K562 (cell line): ENCODE measurements at regions not wholly inside any gene's neighbourhood (a gene's known extent, or its start where the extent isn't known, plus 50 kb on each side); places are given as distances from the start of the nearest gene placed in this dataset.

ENCODE experiments used
- ATAC-seq: fragments of 200-7000 bp; cut with Tn5 transposase; 3 replicates; pipeline ENCODE4 v1.9.1; 2020; ENCODE audit warnings: moderate library complexity
- BruUV-seq: library from RNA; stranded (reverse); fragments of 400-500 nt; replicated peaks from 2 replicates; lab custom pipeline; 2021; lab: Mats Ljungman, UMichigan
- CTCF ChIA-PET: fragments of 300-600 bp; formaldehyde crosslinking; extraction: SDS; loops from one replicate; lab custom pipeline; 2021; ENCODE audit warnings: low intra/inter-chr PET ratio; lab: Yijun Ruan, JAX
- POLR2A ChIA-PET: fragments of 300-600, 350-650 bp; sonication (Branson Sonifier 250); formaldehyde crosslinking; extraction: SDS; loops from one replicate; lab custom pipeline; 2021; ENCODE audit warnings: antibody characterized with exemption, inconsistent platforms; lab: Yijun Ruan, JAX
- DNase-seq, 4 experiments: peaks; one replicate each; pipeline versions ENCODE4 v3.0.0 to v3.0.0-alpha.2; 2011 to 2018; ENCODE audit warnings: low spot score in 3 of 4, mixed read lengths in 3 of 4; ENCODE audit errors: extremely low read depth in 1 of 4
- FAIRE-seq: peaks from 2 replicates; lab custom pipeline; 2011; peaks lifted over from hg19 to GRCh38; lab: Jason Lieb, UNC
- H2AFZ ChIP-seq: 2 replicates; pipeline ENCODE4 v1.6.0; 2011; ENCODE audit warnings: low read depth, low read length, control low read depth, inconsistent platforms
- H3K27ac ChIP-seq: fragments of 200-600 bp; 3 replicates; pipeline ENCODE4 v1.8.0; 2011; ENCODE audit warnings: low read depth, mild to moderate bottlenecking, control low read depth, inconsistent platforms, low read length, moderate library complexity, mixed read lengths; ENCODE audit errors: extremely low read depth
- H3K27me3 ChIP-seq, 2 experiments: fragments of 300-600 bp in 1 of 2; 2 replicates in 1 of 2; 3 replicates in 1 of 2; pipeline versions ENCODE4 v1.6.0 to v1.8.0; 2011; ENCODE audit warnings: inconsistent platforms in 2 of 2, low read length in 2 of 2, mild to moderate bottlenecking in 1 of 2, mixed read lengths in 1 of 2, moderate library complexity in 1 of 2; ENCODE audit not compliant: control insufficient read depth in 2 of 2, insufficient read depth in 2 of 2
- H3K36me3 ChIP-seq: fragments of 300-600 bp; 3 replicates; pipeline ENCODE4 v1.8.0; 2011; ENCODE audit warnings: mild to moderate bottlenecking, low read length, inconsistent platforms; ENCODE audit not compliant: control insufficient read depth, insufficient read depth
- H3K4me1 ChIP-seq, 2 experiments: fragments of 200-600 bp in 1 of 2; replicated peaks in 1 of 2; 2 replicates in 1 of 2; 3 replicates in 1 of 2; pipeline versions ENCODE4 v1.5.1 to v1.8.0; 2011; ENCODE audit warnings: inconsistent platforms in 2 of 2, low read length in 2 of 2, mild to moderate bottlenecking in 1 of 2, mixed read lengths in 1 of 2, moderate library complexity in 1 of 2; ENCODE audit not compliant: control insufficient read depth in 2 of 2, insufficient read depth in 2 of 2
- H3K4me2 ChIP-seq: 2 replicates; pipeline ENCODE4 v1.6.1; 2011; ENCODE audit warnings: low read length, control low read depth, inconsistent platforms, mixed read lengths; ENCODE audit not compliant: insufficient read depth
- H3K4me3 ChIP-seq: fragments of 200-600 bp; sonication (generic), shearing (Covaris generic); 2 replicates; pipeline ENCODE4 v1.5.1; 2016; ENCODE audit warnings: control low read depth, inconsistent platforms
- H3K79me2 ChIP-seq: fragments of 200-600 bp; 3 replicates; pipeline ENCODE4 v1.8.0; 2011; ENCODE audit warnings: low read length, inconsistent platforms; ENCODE audit not compliant: control insufficient read depth, insufficient read depth
- H3K9ac ChIP-seq, 2 experiments: 2 replicates each; pipeline versions ENCODE4 v1.6.0 to v1.6.1; 2011; ENCODE audit warnings: low read depth in 2 of 2, low read length in 2 of 2, control low read depth in 1 of 2, inconsistent platforms in 1 of 2, mild to moderate bottlenecking in 1 of 2, mixed read lengths in 1 of 2; ENCODE audit not compliant: insufficient read depth in 1 of 2
- H3K9me1 ChIP-seq: one replicate; pipeline ENCODE4 v1.6.0; 2011; ENCODE audit warnings: inconsistent platforms, mild to moderate bottlenecking, low read length, moderate library complexity; ENCODE audit not compliant: control insufficient read depth, insufficient read depth
- H3K9me3 ChIP-seq: replicated peaks from 2 replicates; pipeline ENCODE4 v1.5.1; 2011; ENCODE audit warnings: low read depth, low read length, inconsistent platforms; ENCODE audit not compliant: control insufficient read depth, insufficient read depth
- H4K20me1 ChIP-seq: replicated peaks from 2 replicates; pipeline ENCODE4 v1.6.1; 2011; ENCODE audit warnings: low read length, inconsistent platforms, mixed read lengths; ENCODE audit not compliant: control insufficient read depth, insufficient read depth
- MEF2A ChIP-seq: IDR thresholded peaks from 2 replicates; pipeline ENCODE4 v1.6.1; 2011; ENCODE audit warnings: low read depth, mild to moderate bottlenecking, low read length, moderate library complexity; ENCODE audit not compliant: control insufficient read depth
- POU5F1 ChIP-seq: fragments of 150-350 bp; IDR thresholded peaks from 2 replicates; pipeline ENCODE4 v1.6.1; 2014; ENCODE audit warnings: borderline replicate concordance, low read length, low read depth, mild to moderate bottlenecking; ENCODE audit not compliant: partially characterized antibody
- SREBF1 ChIP-seq: fragments of 150-350 bp; IDR thresholded peaks from 2 replicates; pipeline ENCODE4 v1.6.1; 2014; ENCODE audit warnings: antibody characterized with exemption, low read depth, low read length, borderline replicate concordance
- ZBTB40 ChIP-seq, 2 experiments: fragments of 450-650 bp in 1 of 2; sonication (generic) in 1 of 2; formaldehyde crosslinking in 1 of 2; IDR thresholded peaks; 2 replicates each; pipeline versions ENCODE4 v1.7.1 to v1.9.0; 2016 to 2022; ENCODE audit warnings: inconsistent platforms in 1 of 2, mild to moderate bottlenecking in 1 of 2, missing genetic modification reagents in 1 of 2
- ZSCAN29 ChIP-seq: fragments of 450-650 bp; IDR thresholded peaks from 2 replicates; pipeline ENCODE4 v1.6.1; 2017
- WGBS: fragments of 100-300 bp; shearing (Covaris generic); methylation state at CpG from one replicate; pipeline ENCODE4 v1.1.6; 2016; ENCODE audit warnings: low coverage, mixed read lengths; ENCODE audit not compliant: insufficient coverage; ENCODE audit errors: missing lambda C conversion rate; 5-methylcytosine and 5-hydroxymethylcytosine counted together
- in situ Hi-C: fragments of 300-500 bp; cut with MboI; formaldehyde crosslinking; loops from 4 replicates; pipeline ENCODE4 v1.15.0; 2018; ENCODE audit warnings: inconsistent platforms, mixed read lengths
- intact Hi-C: fragments of 100-400 bp; cut with micrococcal nuclease; formaldehyde crosslinking; loops from 2 replicates; pipeline ENCODE4 v1.14.2; 2022

DNA sequence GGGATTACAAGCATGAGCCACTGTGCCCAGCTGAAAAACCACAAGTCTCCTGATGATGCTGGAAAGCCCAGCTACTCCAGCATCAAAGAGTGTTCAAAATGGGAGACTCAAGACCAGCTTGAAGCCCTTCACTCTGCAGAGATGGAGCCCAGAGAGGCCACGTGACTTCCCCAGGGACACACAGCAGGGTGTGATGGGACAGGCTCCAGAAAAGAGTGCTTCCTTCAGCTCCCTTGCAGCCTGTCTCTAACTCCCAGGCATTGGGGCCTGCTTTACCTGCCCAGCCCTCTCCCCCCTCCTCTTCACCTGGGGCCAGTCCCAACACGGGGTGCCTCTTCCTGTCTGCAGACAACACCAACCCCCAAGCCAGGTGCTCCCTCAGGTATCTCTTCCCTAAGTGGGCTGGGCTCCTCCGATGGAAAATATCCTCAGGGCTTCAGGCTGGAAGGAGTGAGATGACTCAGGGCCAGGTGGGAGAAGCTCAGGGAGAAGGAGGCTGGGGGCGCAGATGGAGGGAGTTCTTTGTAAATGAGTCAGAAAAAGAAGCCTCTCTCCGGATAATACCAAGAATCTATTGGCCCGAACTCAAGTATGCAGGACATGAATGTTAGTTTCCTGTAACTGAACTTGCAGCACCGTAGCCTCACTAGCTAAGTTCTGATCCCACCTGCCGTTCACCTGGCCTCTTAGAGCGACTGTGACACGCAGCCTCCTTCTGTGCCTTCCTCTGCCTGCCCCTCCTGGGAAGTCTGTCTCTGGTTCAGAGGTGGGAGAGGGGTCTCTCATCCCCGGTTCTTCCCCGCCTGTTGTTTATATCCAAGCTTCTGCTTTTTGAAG, 326.6 kb downstream of the MN1 start:
- ATAC-seq (no peak), FAIRE-seq (no peak), DNase-seq (no peak)
- BruUV-seq = no TSS peak
- peaks cover 0 to 7% of the 10 kb centered on the region in 2 experiments; a peak in 2 of 5 replicates for H3K27me3 ChIP-seq
- 0% methylated on average over 12 of the region's 12 CpGs for WGBS
- H3K9ac ChIP-seq = no peak overlapping the region
- H2AFZ ChIP-seq = no peak overlapping the region
- no peaks in the 10 kb centered on the region for H3K9me1 ChIP-seq
- H3K4me3 ChIP-seq = no peak overlapping the region
- no peaks in the 10 kb centered on the region for H3K79me2 ChIP-seq
- H3K4me2 ChIP-seq = no peak overlapping the region
- H4K20me1 ChIP-seq = no peaks in the 10 kb centered on the region
- ChIA-PET CTCF (no interaction called here), POLR2A (interaction anchor here (0.6 kb wide), 2 partner anchors 14 to 131 kb away, joined by 3 read pairs; no protein-coding TSS in a partner anchor)
- intact Hi-C loops = no loop called here
- TF ChIP-seq ZSCAN29 = no peak
- no peaks in the 10 kb centered on the region for H3K36me3 ChIP-seq
- H3K9me3 ChIP-seq = no peaks in the 10 kb centered on the region
- in situ Hi-C loops = no loop called here
- H3K27ac ChIP-seq = no peak overlapping the region
- H3K4me1 ChIP-seq = no peaks in the 10 kb centered on the region

DNA sequence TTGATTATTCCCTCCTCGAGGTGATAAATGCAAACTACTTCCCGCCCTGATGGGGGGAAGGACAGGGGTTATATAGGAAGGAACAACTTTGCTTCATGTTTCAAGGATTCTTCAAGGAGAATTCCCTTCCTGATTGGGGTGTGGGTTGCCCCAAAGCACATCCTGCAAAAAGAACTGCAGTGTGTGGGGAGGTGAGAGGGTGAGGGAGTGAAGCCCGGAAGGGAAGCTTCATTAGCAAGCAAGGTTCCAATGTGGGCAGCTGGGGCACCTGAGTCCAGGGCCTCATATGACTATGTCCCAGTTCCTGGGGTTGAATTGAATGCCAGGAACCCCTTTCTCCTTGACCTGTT, 326.0 kb downstream of the MN1 start:
- CTCF ChIA-PET = no interaction called here
- in situ Hi-C loops = no loop called here
- no peak overlapping the region for H3K27ac ChIP-seq
- TF ChIP-seq MEF2A = no peak
- TF ChIP-seq POU5F1 = no peak
- TF ChIP-seq SREBF1 = no peak
- TF ChIP-seq ZBTB40 (IDR thresholded peaks at IDR 0.05) = no peak
- no peak for TF ChIP-seq ZBTB40 (CRISPR knock-in tag; IDR thresholded peaks at IDR 0.05)

More for the DNA sequence above, 326.0 kb downstream of the MN1 start:
- Histone ChIP-seq H4K20me1 (no peaks in the 10 kb centered on the region), H3K4me1 (no peaks in the 10 kb centered on the region), H3K9ac (no peak overlapping the region), H3K9me1 (no peaks in the 10 kb centered on the region), H3K9me3 (no peaks in the 10 kb centered on the region), H3K36me3 (no peaks in the 10 kb centered on the region), H3K79me2 (no peaks in the 10 kb centered on the region), H3K27me3 (peaks cover 0 to 13% of the 10 kb centered on the region in 2 experiments; a peak in 2 of 5 replicates), H2AFZ (no peak overlapping the region), H3K4me3 (no peak overlapping the region), H3K4me2 (no peak overlapping the region)
- 6% methylated on average over 3 of the region's 3 CpGs for WGBS
- FAIRE-seq (no peak), DNase-seq (no peak), ATAC-seq (no peak)
- POLR2A ChIA-PET = interaction anchor here (0.6 kb wide), 1 partner anchor 14 kb away, joined by 3 read pairs; no protein-coding TSS in a partner anchor
- intact Hi-C loops = no loop called here
- BruUV-seq = no TSS peak
